Liver (tissue), 8 donors: ENCODE measurements at regions not wholly inside any gene's neighbourhood (a gene's known extent, or its start where the extent isn't known, plus 50 kb on each side); places are given as distances from the start of the nearest gene placed in this dataset.

Experiments
- DNase-seq: peaks from one replicate; pipeline ENCODE4 v3.0.0-alpha.2; 2017; ENCODE audit warnings: low spot score
- H3K27ac ChIP-seq, 2 donors: one replicate each; pipeline ENCODE4 v1.7.0; 2013; ENCODE audit warnings: inconsistent platforms in 2 of 2, low read length in 2 of 2, control low read depth in 1 of 2, low read depth in 1 of 2, mild to moderate bottlenecking in 1 of 2
- H3K27me3 ChIP-seq, 4 donors: one replicate each; pipeline versions ENCODE4 v1.6.1 to v1.7.0; 2013; ENCODE audit warnings: low read length in 3 of 4, inconsistent platforms in 1 of 4, mild to moderate bottlenecking in 1 of 4, moderate library complexity in 1 of 4; ENCODE audit not compliant: control insufficient read depth in 4 of 4, insufficient read depth in 4 of 4
- H3K36me3 ChIP-seq, 4 donors: one replicate each; pipeline versions ENCODE4 v1.6.1 to v1.7.0; 2013; ENCODE audit warnings: low read length in 3 of 4, mild to moderate bottlenecking in 3 of 4, low read depth in 1 of 4, moderate library complexity in 1 of 4; ENCODE audit not compliant: control insufficient read depth in 4 of 4, insufficient read depth in 3 of 4
- H3K4me1 ChIP-seq, 4 donors: one replicate each; pipeline versions ENCODE4 v1.6.1 to v1.7.0; 2013; ENCODE audit warnings: low read length in 3 of 4, mild to moderate bottlenecking in 3 of 4, moderate library complexity in 1 of 4; ENCODE audit not compliant: control insufficient read depth in 4 of 4, insufficient read depth in 4 of 4
- H3K4me3 ChIP-seq, 3 donors: one replicate each; pipeline versions ENCODE4 v1.6.1 to v1.7.0; 2013; ENCODE audit warnings: low read length in 3 of 3, control low read depth in 1 of 3, low read depth in 1 of 3, mild to moderate bottlenecking in 1 of 3
- H3K9ac ChIP-seq, 2 donors: one replicate each; pipeline ENCODE4 v1.7.0; 2013; ENCODE audit warnings: low read length in 2 of 2, mild to moderate bottlenecking in 2 of 2, moderate library complexity in 2 of 2, control low read depth in 1 of 2, low read depth in 1 of 2
- H3K9me3 ChIP-seq, 4 donors: one replicate each; pipeline versions ENCODE4 v1.6.1 to v1.7.0; 2013; ENCODE audit warnings: low read length in 3 of 4; ENCODE audit not compliant: control insufficient read depth in 4 of 4
- ATF3 ChIP-seq: IDR thresholded peaks from 2 replicates; pipeline ENCODE4 v1.6.1; 2016; ENCODE audit warnings: antibody characterized with exemption
- CTCF ChIP-seq: fragments of 150-350 bp; IDR thresholded peaks from 2 replicates; pipeline ENCODE4 v1.5.1; 2017; ENCODE audit warnings: improper control_type of control experiment, low read depth, low read length; ENCODE audit not compliant: missing input control
- EGR1 ChIP-seq, 2 donors: IDR thresholded peaks; 2 replicates each; pipeline ENCODE4 v1.6.1; 2016 to 2018; ENCODE audit warnings: antibody characterized with exemption in 2 of 2, low read depth in 2 of 2
- FOXA1 ChIP-seq: IDR thresholded peaks from 2 replicates; pipeline ENCODE4 v1.6.1; 2016; ENCODE audit warnings: antibody characterized with exemption
- FOXA2 ChIP-seq: IDR thresholded peaks from 2 replicates; pipeline ENCODE4 v1.6.1; 2016; ENCODE audit warnings: antibody characterized with exemption
- GABPA ChIP-seq, 2 donors: IDR thresholded peaks in 1 of 2; conservative IDR thresholded peaks in 1 of 2; 2 replicates each; pipeline ENCODE4 v1.6.1; 2016; ENCODE audit warnings: antibody characterized with exemption in 2 of 2, mild to moderate bottlenecking in 1 of 2, moderate library complexity in 1 of 2
- HNF4A ChIP-seq, 2 donors: conservative IDR thresholded peaks; 2 replicates each; pipeline ENCODE4 v1.6.1; 2016; ENCODE audit warnings: antibody characterized with exemption in 2 of 2, mild to moderate bottlenecking in 2 of 2
- HNF4G ChIP-seq: IDR thresholded peaks from 2 replicates; pipeline ENCODE4 v1.6.1; 2016; ENCODE audit warnings: antibody characterized with exemption
- JUND ChIP-seq, 2 donors: IDR thresholded peaks; 2 replicates each; pipeline ENCODE4 v1.6.1; 2016; ENCODE audit warnings: antibody characterized with exemption in 2 of 2
- MAX ChIP-seq: IDR thresholded peaks from 2 replicates; pipeline ENCODE4 v1.6.1; 2016; ENCODE audit warnings: antibody characterized with exemption
- NR2F2 ChIP-seq: IDR thresholded peaks from 2 replicates; pipeline ENCODE4 v1.6.1; 2016; ENCODE audit warnings: antibody characterized with exemption
- RAD21 ChIP-seq, 2 donors: IDR thresholded peaks; 2 replicates each; pipeline ENCODE4 v1.6.1; 2016; ENCODE audit warnings: antibody characterized with exemption in 2 of 2, mild to moderate bottlenecking in 2 of 2
- REST ChIP-seq: IDR thresholded peaks from 2 replicates; pipeline ENCODE4 v1.6.1; 2016; ENCODE audit warnings: antibody characterized with exemption, mild to moderate bottlenecking
- RXRA ChIP-seq, 2 donors: IDR thresholded peaks; 2 replicates each; pipeline ENCODE4 v1.6.1; 2017 to 2018; ENCODE audit warnings: antibody characterized with exemption in 2 of 2, mild to moderate bottlenecking in 1 of 2
- SP1 ChIP-seq: IDR thresholded peaks from 2 replicates; pipeline ENCODE4 v1.6.1; 2018; ENCODE audit warnings: antibody characterized with exemption, mild to moderate bottlenecking
- TAF1 ChIP-seq: conservative IDR thresholded peaks from 2 replicates; pipeline ENCODE4 v1.6.1; 2016; ENCODE audit warnings: antibody characterized with exemption, mild to moderate bottlenecking
- YY1 ChIP-seq: IDR thresholded peaks from 2 replicates; pipeline ENCODE4 v1.6.1; 2016; ENCODE audit warnings: antibody characterized with exemption, mild to moderate bottlenecking
- ZBTB33 ChIP-seq: IDR thresholded peaks from 2 replicates; pipeline ENCODE4 v1.6.1; 2016; ENCODE audit warnings: antibody characterized with exemption
- WGBS: extraction: QIAGEN DNeasy Blood & Tissue Kit; methylation state at CpG from one replicate; pipeline ENCODE4 v1.1.7; 2013; 5-methylcytosine and 5-hydroxymethylcytosine counted together
- donor health status: healthy.
- donor health status: healthy.
- donor health status: healthy.
- donor health status: healthy.
- donor health status: healthy.

GRCh38 chr7:3094701-3095445, 51.2 kb upstream of the CARD11 start:
- Histone ChIP-seq H3K9me3 (no peaks in the 10 kb centered on the region), H3K27ac (peak overlapping the region in 1 of 2 donors; percentile 46), H3K36me3 (no peaks in the 10 kb centered on the region), H3K27me3 (no peaks in the 10 kb centered on the region), H3K4me1 (no peaks in the 10 kb centered on the region), H3K4me3 (no peak overlapping the region), H3K9ac (peak overlapping the region in 1 of 2 donors; percentile 13)
- TF ChIP-seq RXRA (IDR thresholded peaks at IDR 0.05) (no peak), RAD21 (IDR thresholded peaks at IDR 0.05) (no peak), EGR1 (IDR thresholded peaks at IDR 0.05; ENCODE audit: low read depth in 2 of 2) (no peak), TAF1 (no peak), CTCF (no peak), REST (no peak), JUND (IDR thresholded peaks at IDR 0.05) (no peak), GABPA (IDR thresholded peaks at IDR 0.05 in 1 of 2, conservative IDR thresholded peaks at IDR 0.05 in 1 of 2) (no peak), NR2F2 (no peak), MAX (no peak), SP1 (no peak), ATF3 (no peak), FOXA1 (no peak), HNF4G (no peak), FOXA2 (no peak), HNF4A (conservative IDR thresholded peaks at IDR 0.05) (no peak), ZBTB33 (no peak), YY1 (no peak)
- 74% methylated on average over 23 of the region's 23 CpGs for WGBS
- DNase-seq = no peak
